SK-N-SH treated with all-trans-retinoic acid at 6 μM for 48 hours (cell line): ENCODE measurements at regions not wholly inside any gene's neighbourhood (a gene's known extent, or its start where the extent isn't known, plus 50 kb on each side); places are given as distances from the start of the nearest gene placed in this dataset.
"Not testable (repeated sequence)": the region's sequence is repeated elsewhere in the genome, so short reads cannot be mapped to it uniquely, and the experiment has no call there.

ENCODE experiments used
- ATAC-seq: fragments of 200-7000 bp; cut with Tn5 transposase; 3 replicates; pipeline ENCODE4 v1.9.1; 2020; ENCODE audit warnings: mild to moderate bottlenecking, moderate library complexity
- ARNTL ChIP-seq: fragments of 450-650 bp; formaldehyde crosslinking; IDR thresholded peaks from 2 replicates; pipeline ENCODE4 v1.5.0; 2020; ENCODE audit warnings: low read depth, mild to moderate bottlenecking, moderate library complexity, borderline replicate concordance
- BACH2 ChIP-seq: fragments of 250-450 bp; sonication (Bioruptor Pico); IDR thresholded peaks from 2 replicates; pipeline ENCODE4 v1.9.0; 2021; ENCODE audit warnings: mild to moderate bottlenecking, borderline replicate concordance
- CSDC2 ChIP-seq: fragments of 250-450 bp; sonication (Bioruptor Pico); IDR thresholded peaks from 2 replicates; pipeline ENCODE4 v1.5.0; 2020; ENCODE audit warnings: mild to moderate bottlenecking, moderate library complexity
- ESRRG ChIP-seq: fragments of 250-450 bp; sonication (Bioruptor Pico); IDR thresholded peaks from 2 replicates; pipeline ENCODE4 v1.6.1; 2021; ENCODE audit warnings: mild to moderate bottlenecking
- GLIS3 ChIP-seq: fragments of 250-450 bp; sonication (Bioruptor Pico); IDR thresholded peaks from 2 replicates; pipeline ENCODE4 v1.5.0; 2020; ENCODE audit warnings: mild to moderate bottlenecking, moderate library complexity
- ISL1 ChIP-seq: fragments of 250-450 bp; sonication (Bioruptor Pico); IDR thresholded peaks from 2 replicates; pipeline ENCODE4 v2.1.2; 2022; ENCODE audit warnings: mild to moderate bottlenecking, moderate library complexity
- PPARA ChIP-seq: fragments of 250-450 bp; sonication (Bioruptor Pico); IDR thresholded peaks from 2 replicates; pipeline ENCODE4 v1.5.0; 2020; ENCODE audit warnings: mild to moderate bottlenecking, borderline replicate concordance
- RARB ChIP-seq: fragments of 250-450 bp; sonication (Bioruptor Pico); IDR thresholded peaks from 2 replicates; pipeline ENCODE4 v1.8.0; 2021; ENCODE audit warnings: mild to moderate bottlenecking, moderate library complexity
- TCF4 ChIP-seq: fragments of 250-450 bp; sonication (Bioruptor Pico); IDR thresholded peaks from 2 replicates; pipeline ENCODE4 v1.8.0; 2021; ENCODE audit warnings: mild to moderate bottlenecking, moderate library complexity, borderline replicate concordance
- TOX ChIP-seq: fragments of 250-450 bp; sonication (Bioruptor Pico); IDR thresholded peaks from 2 replicates; pipeline ENCODE4 v1.8.0; 2021; ENCODE audit warnings: mild to moderate bottlenecking, moderate library complexity, borderline replicate concordance
- ZC3H10 ChIP-seq: fragments of 250-450 bp; sonication (Bioruptor Pico); IDR thresholded peaks from 2 replicates; pipeline ENCODE4 v1.5.1; 2021; ENCODE audit warnings: mild to moderate bottlenecking, moderate library complexity
- ZFP3 ChIP-seq: fragments of 250-450 bp; sonication (Bioruptor Pico); IDR thresholded peaks from 2 replicates; pipeline ENCODE4 v1.5.0; 2020; ENCODE audit warnings: mild to moderate bottlenecking, moderate library complexity
- ZFP30 ChIP-seq: fragments of 450-650 bp; formaldehyde crosslinking; IDR thresholded peaks from 2 replicates; pipeline ENCODE4 v1.5.0; 2022; ENCODE audit warnings: mild to moderate bottlenecking, moderate library complexity
- ZNF565 ChIP-seq: fragments of 450-650 bp; formaldehyde crosslinking; conservative IDR thresholded peaks from 2 replicates; pipeline ENCODE4 v1.5.0; 2020; ENCODE audit warnings: low read depth, mild to moderate bottlenecking, moderate library complexity
- ZNF70 ChIP-seq: fragments of 450-650 bp; formaldehyde crosslinking; IDR thresholded peaks from 2 replicates; pipeline ENCODE4 v1.5.0; 2020; ENCODE audit warnings: mild to moderate bottlenecking, moderate library complexity
- ZNF8 ChIP-seq: fragments of 450-650 bp; formaldehyde crosslinking; IDR thresholded peaks from 2 replicates; pipeline ENCODE4 v1.5.0; 2020; ENCODE audit warnings: mild to moderate bottlenecking, moderate library complexity
- TF ChIP-seq, protein P1 (sequence below): fragments of 250-450 bp; sonication (Bioruptor Pico); IDR thresholded peaks from 2 replicates; pipeline ENCODE4 v1.8.0; 2021; ENCODE audit warnings: low read depth, mild to moderate bottlenecking, moderate library complexity, borderline replicate concordance
- TF ChIP-seq, protein P2 (sequence below): fragments of 250-450 bp; sonication (Bioruptor Pico); IDR thresholded peaks from 2 replicates; pipeline ENCODE4 v1.5.1; 2020; ENCODE audit warnings: low read depth, mild to moderate bottlenecking, moderate library complexity
- TF ChIP-seq, protein P3 (sequence below): fragments of 250-450 bp; sonication (Bioruptor Pico); IDR thresholded peaks from 2 replicates; pipeline ENCODE4 v1.5.0; 2020; ENCODE audit warnings: mild to moderate bottlenecking, moderate library complexity
- TF ChIP-seq, protein P4 (sequence below): fragments of 250-450 bp; sonication (Bioruptor Pico); IDR thresholded peaks from 2 replicates; pipeline ENCODE4 v1.5.1; 2021; ENCODE audit warnings: mild to moderate bottlenecking, moderate library complexity
- TF ChIP-seq, protein P5 (sequence below): fragments of 250-450 bp; sonication (Bioruptor Pico); IDR thresholded peaks from 2 replicates; pipeline ENCODE4 v1.8.0; 2020; ENCODE audit warnings: mild to moderate bottlenecking, moderate library complexity, borderline replicate concordance

DNA sequence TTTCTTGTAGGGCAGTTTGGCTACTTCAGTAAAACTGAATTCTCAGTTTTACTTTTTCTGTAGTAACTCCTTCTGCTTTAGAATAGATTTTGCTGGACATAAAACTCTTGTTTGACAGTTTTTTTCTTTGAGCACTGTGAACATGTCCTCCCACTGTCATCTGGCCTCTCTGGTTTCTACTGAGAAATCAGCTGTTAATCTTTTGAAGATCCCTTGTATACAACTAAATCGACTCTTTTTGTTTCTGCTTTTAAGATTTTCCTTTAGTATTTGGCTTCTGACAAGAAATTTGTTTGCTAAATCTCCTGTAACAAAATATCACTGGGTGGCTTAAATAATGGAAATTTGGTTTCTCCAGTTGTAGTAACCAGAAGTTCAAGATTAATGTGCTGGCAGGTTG lies 570.9 kb upstream of the RAB6C start:
- TF ChIP-seq TOX (CRISPR knock-in tag) = no peak
- no peak for TF ChIP-seq BACH2 (CRISPR knock-in tag)
- TF ChIP-seq ARNTL (CRISPR knock-in tag) = no peak
- no peak for TF ChIP-seq RARB (CRISPR knock-in tag)
- TF ChIP-seq CSDC2 (CRISPR knock-in tag) = no peak
- TF ChIP-seq ZC3H10 (CRISPR knock-in tag) = no peak
- no peak for TF ChIP-seq ESRRG
- TF ChIP-seq ZNF565 (CRISPR knock-in tag) = no peak
- TF ChIP-seq, protein P1, sequence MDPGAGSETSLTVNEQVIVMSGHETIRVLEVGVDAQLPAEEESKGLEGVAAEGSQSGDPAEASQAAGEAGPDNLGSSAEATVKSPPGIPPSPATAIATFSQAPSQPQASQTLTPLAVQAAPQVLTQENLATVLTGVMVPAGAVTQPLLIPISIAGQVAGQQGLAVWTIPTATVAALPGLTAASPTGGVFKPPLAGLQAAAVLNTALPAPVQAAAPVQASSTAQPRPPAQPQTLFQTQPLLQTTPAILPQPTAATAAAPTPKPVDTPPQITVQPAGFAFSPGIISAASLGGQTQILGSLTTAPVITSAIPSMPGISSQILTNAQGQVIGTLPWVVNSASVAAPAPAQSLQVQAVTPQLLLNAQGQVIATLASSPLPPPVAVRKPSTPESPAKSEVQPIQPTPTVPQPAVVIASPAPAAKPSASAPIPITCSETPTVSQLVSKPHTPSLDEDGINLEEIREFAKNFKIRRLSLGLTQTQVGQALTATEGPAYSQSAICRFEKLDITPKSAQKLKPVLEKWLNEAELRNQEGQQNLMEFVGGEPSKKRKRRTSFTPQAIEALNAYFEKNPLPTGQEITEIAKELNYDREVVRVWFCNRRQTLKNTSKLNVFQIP (CRISPR knock-in tag) = no peak
- TF ChIP-seq, protein P2, sequence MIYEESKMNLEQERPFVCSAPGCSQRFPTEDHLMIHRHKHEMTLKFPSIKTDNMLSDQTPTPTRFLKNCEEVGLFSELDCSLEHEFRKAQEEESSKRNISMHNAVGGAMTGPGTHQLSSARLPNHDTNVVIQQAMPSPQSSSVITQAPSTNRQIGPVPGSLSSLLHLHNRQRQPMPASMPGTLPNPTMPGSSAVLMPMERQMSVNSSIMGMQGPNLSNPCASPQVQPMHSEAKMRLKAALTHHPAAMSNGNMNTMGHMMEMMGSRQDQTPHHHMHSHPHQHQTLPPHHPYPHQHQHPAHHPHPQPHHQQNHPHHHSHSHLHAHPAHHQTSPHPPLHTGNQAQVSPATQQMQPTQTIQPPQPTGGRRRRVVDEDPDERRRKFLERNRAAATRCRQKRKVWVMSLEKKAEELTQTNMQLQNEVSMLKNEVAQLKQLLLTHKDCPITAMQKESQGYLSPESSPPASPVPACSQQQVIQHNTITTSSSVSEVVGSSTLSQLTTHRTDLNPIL (CRISPR knock-in tag) = no peak
- no peak for TF ChIP-seq ISL1
- TF ChIP-seq PPARA (CRISPR knock-in tag) = no peak
- TF ChIP-seq, protein P3, sequence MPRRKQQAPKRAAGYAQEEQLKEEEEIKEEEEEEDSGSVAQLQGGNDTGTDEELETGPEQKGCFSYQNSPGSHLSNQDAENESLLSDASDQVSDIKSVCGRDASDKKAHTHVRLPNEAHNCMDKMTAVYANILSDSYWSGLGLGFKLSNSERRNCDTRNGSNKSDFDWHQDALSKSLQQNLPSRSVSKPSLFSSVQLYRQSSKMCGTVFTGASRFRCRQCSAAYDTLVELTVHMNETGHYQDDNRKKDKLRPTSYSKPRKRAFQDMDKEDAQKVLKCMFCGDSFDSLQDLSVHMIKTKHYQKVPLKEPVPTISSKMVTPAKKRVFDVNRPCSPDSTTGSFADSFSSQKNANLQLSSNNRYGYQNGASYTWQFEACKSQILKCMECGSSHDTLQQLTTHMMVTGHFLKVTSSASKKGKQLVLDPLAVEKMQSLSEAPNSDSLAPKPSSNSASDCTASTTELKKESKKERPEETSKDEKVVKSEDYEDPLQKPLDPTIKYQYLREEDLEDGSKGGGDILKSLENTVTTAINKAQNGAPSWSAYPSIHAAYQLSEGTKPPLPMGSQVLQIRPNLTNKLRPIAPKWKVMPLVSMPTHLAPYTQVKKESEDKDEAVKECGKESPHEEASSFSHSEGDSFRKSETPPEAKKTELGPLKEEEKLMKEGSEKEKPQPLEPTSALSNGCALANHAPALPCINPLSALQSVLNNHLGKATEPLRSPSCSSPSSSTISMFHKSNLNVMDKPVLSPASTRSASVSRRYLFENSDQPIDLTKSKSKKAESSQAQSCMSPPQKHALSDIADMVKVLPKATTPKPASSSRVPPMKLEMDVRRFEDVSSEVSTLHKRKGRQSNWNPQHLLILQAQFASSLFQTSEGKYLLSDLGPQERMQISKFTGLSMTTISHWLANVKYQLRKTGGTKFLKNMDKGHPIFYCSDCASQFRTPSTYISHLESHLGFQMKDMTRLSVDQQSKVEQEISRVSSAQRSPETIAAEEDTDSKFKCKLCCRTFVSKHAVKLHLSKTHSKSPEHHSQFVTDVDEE = no peak
- TF ChIP-seq, protein P4, sequence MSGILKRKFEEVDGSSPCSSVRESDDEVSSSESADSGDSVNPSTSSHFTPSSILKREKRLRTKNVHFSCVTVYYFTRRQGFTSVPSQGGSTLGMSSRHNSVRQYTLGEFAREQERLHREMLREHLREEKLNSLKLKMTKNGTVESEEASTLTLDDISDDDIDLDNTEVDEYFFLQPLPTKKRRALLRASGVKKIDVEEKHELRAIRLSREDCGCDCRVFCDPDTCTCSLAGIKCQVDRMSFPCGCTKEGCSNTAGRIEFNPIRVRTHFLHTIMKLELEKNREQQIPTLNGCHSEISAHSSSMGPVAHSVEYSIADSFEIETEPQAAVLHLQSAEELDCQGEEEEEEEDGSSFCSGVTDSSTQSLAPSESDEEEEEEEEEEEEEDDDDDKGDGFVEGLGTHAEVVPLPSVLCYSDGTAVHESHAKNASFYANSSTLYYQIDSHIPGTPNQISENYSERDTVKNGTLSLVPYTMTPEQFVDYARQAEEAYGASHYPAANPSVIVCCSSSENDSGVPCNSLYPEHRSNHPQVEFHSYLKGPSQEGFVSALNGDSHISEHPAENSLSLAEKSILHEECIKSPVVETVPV (CRISPR knock-in tag) = no peak
- no peak for TF ChIP-seq ZFP3
- TF ChIP-seq ZNF8 (CRISPR knock-in tag) = no peak
- TF ChIP-seq, protein P5, sequence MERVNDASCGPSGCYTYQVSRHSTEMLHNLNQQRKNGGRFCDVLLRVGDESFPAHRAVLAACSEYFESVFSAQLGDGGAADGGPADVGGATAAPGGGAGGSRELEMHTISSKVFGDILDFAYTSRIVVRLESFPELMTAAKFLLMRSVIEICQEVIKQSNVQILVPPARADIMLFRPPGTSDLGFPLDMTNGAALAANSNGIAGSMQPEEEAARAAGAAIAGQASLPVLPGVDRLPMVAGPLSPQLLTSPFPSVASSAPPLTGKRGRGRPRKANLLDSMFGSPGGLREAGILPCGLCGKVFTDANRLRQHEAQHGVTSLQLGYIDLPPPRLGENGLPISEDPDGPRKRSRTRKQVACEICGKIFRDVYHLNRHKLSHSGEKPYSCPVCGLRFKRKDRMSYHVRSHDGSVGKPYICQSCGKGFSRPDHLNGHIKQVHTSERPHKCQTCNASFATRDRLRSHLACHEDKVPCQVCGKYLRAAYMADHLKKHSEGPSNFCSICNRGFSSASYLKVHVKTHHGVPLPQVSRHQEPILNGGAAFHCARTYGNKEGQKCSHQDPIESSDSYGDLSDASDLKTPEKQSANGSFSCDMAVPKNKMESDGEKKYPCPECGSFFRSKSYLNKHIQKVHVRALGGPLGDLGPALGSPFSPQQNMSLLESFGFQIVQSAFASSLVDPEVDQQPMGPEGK (CRISPR knock-in tag) = no peak

DNA sequence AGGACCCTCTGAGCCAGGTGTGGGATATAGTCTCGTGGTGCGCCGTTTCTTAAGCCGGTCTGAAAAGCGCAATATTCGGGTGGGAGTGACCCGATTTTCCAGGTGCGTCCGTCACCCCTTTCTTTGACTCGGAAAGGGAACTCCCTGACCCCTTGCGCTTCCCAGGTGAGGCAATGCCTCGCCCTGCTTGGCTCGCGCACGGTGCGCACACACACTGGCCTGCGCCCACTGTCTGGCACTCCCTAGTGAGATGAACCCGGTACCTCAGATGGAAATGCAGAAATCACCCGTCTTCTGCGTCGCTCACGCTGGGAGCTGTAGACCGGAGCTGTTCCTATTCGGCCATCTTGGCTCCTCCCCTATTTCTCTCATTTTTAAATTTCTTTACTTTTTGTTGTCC lies 562.4 kb upstream of the RAB6C start:
- ATAC-seq = not testable (repeated sequence)

More for the DNA sequence above, 570.9 kb upstream of the RAB6C start:
- ATAC-seq = no peak

DNA sequence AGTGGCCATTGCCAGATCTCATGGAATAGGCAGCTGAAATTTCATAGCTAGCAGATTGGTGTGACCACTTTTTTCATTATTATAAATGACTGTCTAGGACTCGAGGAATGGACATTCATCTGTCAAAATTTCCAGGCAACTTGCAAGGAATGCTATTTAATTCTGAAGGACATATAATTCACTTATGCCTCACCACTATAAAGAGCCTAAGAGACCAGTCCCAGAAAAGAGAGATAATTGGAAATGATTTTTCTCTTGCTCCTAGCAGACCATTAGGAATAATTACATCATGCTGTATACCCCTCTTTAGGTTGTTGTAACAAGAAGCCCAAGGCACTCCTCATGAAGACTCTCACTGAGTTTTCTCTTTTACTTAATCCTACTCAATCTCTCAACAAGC lies 557.4 kb upstream of the RAB6C start:
- TF ChIP-seq, protein P5 (CRISPR knock-in tag) = no peak
- TF ChIP-seq TOX (CRISPR knock-in tag) (no peak), ZFP30 (CRISPR knock-in tag) (no peak), TCF4 (CRISPR knock-in tag) (no peak), ESRRG (no peak), ARNTL (CRISPR knock-in tag) (no peak), PPARA (CRISPR knock-in tag) (no peak), ZC3H10 (CRISPR knock-in tag) (no peak), RARB (CRISPR knock-in tag) (no peak), ZFP3 (no peak), ZNF70 (CRISPR knock-in tag) (no peak), GLIS3 (CRISPR knock-in tag) (no peak), ISL1 (no peak)
- TF ChIP-seq, protein P4 (CRISPR knock-in tag) = no peak
- TF ChIP-seq, protein P1 (CRISPR knock-in tag) = no peak
- TF ChIP-seq, protein P2 (CRISPR knock-in tag) = no peak
- TF ChIP-seq, all 23 proteins: peak for 0
- no peak for ATAC-seq
